ENCODE measurements at regions not wholly inside any gene's neighbourhood (a gene's known extent, or its start where the extent isn't known, plus 50 kb on each side); places are given as distances from the start of the nearest gene placed in this dataset.

DNA sequence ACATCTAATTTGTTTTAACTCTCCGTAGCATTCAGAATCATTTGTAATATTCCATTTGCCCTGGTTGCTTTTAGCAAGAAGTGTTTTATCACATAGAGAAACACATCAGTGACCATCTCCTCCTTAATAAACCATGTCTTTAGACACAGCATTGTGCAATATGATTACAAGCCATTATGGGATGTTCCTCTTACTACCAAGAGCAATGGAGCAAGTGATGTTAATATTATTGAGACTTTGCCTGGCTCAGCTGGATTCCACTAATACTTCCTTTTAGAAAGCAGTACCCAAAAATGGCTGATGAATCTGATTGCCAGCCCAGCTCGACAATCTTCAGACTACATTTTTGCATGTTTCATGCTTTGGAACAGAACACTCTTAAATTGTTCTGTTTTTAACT is 364.2 kb downstream of the OSTF1 start:
- Histone ChIP-seq H2AFZ (ENCODE audit: low read depth, low read length) (no peak overlapping the region), H3K9ac (replicated peaks; ENCODE audit: extremely low read depth, insufficient read depth, low read length) (no peak overlapping the region), H3K4me1 (ENCODE audit: control insufficient read depth, extremely low read depth, insufficient read depth, low read length) (no peaks in the 10 kb centered on the region), H3K4me3 (replicated peaks in 1 of 3; ENCODE audit: insufficient read depth in 1 of 3, low read depth in 1 of 3, low read length in 3 of 3) (no peak overlapping the region), H3K36me3 (ENCODE audit: control insufficient read depth in 2 of 2, extremely low read depth in 1 of 2, insufficient read depth in 2 of 2, low read length in 2 of 2) (no peaks in the 10 kb centered on the region), H3K4me2 (ENCODE audit: insufficient read depth, low read length) (no peak overlapping the region), H3K9me1 (replicated peaks; ENCODE audit: control insufficient read depth, extremely low read depth, insufficient read depth, low read length) (no peaks in the 10 kb centered on the region), H3K27ac (ENCODE audit: insufficient read depth, low read depth, low read length) (no peak overlapping the region), H3K9me3 (replicated peaks; ENCODE audit: control insufficient read depth, insufficient read depth, low read length) (no peaks in the 10 kb centered on the region), H3K27me3 (ENCODE audit: control insufficient read depth in 2 of 2, insufficient read depth in 2 of 2, low read length in 2 of 2) (no peaks in the 10 kb centered on the region), H4K20me1 (replicated peaks; ENCODE audit: control insufficient read depth, extremely low read depth, insufficient read depth, low read length) (no peaks in the 10 kb centered on the region), H3K79me2 (ENCODE audit: control insufficient read depth, insufficient read depth, low read length) (no peaks in the 10 kb centered on the region)
- dilution Hi-C loops (cut with MboI; ENCODE audit: extremely low pct_ligation_motif_present, low sequenced_read_pairs) = no loop called here
- TF ChIP-seq EZH2 (IDR thresholded peaks at IDR 0.05; ENCODE audit: borderline replicate concordance, low read depth, low read length, severe bottlenecking) (no peak), JUN (IDR thresholded peaks at IDR 0.05; ENCODE audit: borderline replicate concordance, insufficient read depth, insufficient read length, low read depth) (no peak), FOS (IDR thresholded peaks at IDR 0.05; ENCODE audit: borderline replicate concordance, insufficient read depth, low read length) (no peak), POLR2AphosphoS5 (IDR thresholded peaks at IDR 0.05; ENCODE audit: insufficient read depth, low read depth, low read length) (no peak), POLR2A (IDR thresholded peaks at IDR 0.05; ENCODE audit: low read depth, low read length) (no peak), GATA2 (IDR thresholded peaks at IDR 0.05; ENCODE audit: insufficient read depth, insufficient read length, low read depth, low read length) (no peak), MYC (IDR thresholded peaks at IDR 0.05; ENCODE audit: low read depth, low read length) (no peak)
- TF ChIP-seq, protein P1, sequence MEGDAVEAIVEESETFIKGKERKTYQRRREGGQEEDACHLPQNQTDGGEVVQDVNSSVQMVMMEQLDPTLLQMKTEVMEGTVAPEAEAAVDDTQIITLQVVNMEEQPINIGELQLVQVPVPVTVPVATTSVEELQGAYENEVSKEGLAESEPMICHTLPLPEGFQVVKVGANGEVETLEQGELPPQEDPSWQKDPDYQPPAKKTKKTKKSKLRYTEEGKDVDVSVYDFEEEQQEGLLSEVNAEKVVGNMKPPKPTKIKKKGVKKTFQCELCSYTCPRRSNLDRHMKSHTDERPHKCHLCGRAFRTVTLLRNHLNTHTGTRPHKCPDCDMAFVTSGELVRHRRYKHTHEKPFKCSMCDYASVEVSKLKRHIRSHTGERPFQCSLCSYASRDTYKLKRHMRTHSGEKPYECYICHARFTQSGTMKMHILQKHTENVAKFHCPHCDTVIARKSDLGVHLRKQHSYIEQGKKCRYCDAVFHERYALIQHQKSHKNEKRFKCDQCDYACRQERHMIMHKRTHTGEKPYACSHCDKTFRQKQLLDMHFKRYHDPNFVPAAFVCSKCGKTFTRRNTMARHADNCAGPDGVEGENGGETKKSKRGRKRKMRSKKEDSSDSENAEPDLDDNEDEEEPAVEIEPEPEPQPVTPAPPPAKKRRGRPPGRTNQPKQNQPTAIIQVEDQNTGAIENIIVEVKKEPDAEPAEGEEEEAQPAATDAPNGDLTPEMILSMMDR (IDR thresholded peaks at IDR 0.05; ENCODE audit: extremely low read depth in 1 of 2, insufficient read depth in 1 of 2, low read depth in 1 of 2, low read length in 2 of 2) = no peak
- TF ChIP-seq, protein P2, sequence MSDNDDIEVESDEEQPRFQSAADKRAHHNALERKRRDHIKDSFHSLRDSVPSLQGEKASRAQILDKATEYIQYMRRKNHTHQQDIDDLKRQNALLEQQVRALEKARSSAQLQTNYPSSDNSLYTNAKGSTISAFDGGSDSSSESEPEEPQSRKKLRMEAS (IDR thresholded peaks at IDR 0.05; ENCODE audit: insufficient read depth, insufficient read length) = no peak
- FAIRE-seq (no peak), DNase-seq (ENCODE audit: low read depth, low spot score) (no peak)
- no TSS peak for BruUV-seq (replicated peaks)
- POLR2A ChIA-PET = no interaction called here
- CTCF ChIA-PET = no interaction called here
- intact Hi-C loops (cut with micrococcal nuclease) = no loop called here
